ENCODE measurements at regions not wholly inside any gene's neighbourhood (a gene's known extent, or its start where the extent isn't known, plus 50 kb on each side); places are given as distances from the start of the nearest gene placed in this dataset.

DNA sequence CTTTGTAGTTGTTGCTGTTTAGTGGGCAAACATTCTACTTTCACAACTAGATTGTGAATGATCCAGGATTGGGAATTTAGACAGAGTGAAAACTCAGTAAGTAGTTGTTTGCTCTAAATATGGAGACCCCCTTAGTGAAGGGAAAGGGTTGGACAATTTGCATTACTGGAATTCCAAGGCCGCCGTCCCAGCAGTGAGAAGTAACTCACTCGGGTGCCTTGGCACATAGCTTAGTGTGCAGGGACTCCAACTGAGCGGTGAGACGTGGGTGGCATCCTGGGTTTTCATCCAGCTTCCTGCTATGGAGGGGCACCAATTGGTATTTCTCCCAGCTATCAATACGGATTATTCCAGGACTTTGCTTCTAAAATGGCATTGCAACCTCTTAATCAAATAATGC lies 69.7 kb upstream of the FCN1 start:
- DNase-seq (ENCODE audit: low read depth), result no peak

DNA sequence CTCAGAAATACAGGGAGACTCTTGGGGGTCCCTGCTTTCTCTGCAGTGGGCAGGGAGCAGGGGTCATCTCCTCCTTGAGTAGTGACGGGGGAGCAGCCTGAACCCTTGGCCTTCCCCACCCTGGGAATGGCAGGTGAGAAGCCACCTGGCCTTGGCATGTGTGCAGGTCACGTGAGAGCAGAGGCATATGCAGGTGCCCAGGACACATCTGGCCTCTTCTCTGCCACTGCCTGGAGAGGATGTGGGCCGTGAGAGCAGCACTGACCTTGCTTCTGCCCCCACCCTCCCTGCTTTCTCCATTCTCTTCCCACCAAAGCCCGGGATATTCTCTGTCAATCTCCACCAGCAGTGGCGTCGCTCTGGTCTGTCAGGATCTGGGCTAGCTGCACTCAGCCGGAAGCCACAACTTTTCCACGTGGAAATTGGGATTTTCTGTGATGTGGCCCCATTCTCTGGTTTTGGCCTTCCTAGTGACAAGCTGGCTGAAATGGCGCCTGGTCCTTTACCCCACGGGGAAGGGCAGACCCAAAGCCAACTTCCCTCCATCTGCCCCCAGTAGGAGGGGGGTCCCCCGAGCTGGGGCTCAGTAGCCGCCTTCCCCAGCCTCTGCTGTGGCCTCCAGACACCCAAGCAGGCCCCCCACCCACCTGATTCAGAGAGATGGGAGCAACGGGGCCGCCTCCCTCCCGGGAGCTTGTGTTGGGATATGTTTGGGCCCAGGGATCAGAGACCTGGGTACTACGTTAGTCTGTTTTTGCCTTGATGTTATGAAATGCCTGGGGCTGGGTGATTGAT lies 70.4 kb upstream of the FCN1 start:
- no peak for DNase-seq (ENCODE audit: low read depth)

DNA sequence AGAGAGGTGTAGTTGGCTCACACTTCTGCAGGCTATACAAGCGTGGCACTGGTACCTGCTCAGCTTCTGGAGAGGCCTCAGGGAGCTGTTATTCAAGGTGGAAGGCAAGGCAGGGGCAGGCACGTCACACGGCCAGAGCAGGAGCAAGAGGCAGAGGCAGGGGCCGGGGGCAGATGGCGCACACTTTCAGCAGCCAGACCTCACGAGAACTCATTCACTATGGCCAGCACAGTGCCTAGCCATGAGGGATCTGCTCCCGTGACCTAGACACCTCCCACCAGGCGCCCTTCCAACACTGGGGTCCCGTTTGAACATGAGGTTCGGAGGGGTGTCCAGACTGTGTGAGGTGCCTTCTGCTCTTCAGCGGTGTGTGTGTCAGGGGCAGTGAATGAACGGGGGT lies 71.0 kb upstream of the FCN1 start:
- DNase-seq (ENCODE audit: low read depth), result no peak

DNA sequence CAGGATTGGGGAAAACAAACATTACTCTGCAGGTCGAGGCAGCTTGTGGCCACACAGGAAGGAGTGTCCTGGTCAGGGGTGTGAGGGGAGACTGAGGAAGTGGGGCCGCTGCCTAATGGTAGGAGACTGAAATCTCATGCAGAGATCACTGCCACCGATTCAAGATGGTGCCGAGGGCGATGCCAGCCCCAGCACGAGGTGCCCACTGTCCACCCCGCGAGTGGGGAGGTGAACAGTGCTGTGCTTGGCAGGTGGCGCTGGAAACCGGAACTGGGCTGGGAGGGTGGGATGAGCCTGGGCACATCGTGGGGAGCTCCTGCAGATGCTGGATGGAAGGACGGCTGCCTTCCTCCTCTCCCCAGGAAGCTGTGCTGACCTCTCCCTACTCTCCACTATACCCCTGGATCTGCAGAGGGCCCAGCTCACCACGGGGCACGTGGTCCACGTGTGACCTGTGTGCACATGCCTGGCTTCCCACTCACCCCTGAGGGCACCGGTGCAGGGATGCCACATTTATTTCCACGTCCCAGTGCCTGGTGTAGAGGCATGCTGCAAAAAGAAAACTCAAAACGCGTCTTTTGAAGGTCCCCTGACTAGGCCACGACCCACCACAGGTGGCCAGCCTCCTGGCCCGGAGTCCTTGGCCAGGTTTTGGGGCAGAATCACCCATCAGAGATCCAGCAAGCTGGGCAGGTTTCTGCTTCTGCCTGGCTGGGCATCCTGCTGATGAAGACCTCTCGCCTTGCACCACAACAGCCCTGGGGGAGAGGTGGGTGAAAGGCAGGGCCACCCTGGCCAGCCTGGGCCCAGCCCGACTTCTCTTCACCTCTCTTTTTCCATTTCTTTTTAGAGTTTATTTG lies 71.7 kb upstream of the FCN1 start:
- no peak for DNase-seq (ENCODE audit: low read depth)

DNA sequence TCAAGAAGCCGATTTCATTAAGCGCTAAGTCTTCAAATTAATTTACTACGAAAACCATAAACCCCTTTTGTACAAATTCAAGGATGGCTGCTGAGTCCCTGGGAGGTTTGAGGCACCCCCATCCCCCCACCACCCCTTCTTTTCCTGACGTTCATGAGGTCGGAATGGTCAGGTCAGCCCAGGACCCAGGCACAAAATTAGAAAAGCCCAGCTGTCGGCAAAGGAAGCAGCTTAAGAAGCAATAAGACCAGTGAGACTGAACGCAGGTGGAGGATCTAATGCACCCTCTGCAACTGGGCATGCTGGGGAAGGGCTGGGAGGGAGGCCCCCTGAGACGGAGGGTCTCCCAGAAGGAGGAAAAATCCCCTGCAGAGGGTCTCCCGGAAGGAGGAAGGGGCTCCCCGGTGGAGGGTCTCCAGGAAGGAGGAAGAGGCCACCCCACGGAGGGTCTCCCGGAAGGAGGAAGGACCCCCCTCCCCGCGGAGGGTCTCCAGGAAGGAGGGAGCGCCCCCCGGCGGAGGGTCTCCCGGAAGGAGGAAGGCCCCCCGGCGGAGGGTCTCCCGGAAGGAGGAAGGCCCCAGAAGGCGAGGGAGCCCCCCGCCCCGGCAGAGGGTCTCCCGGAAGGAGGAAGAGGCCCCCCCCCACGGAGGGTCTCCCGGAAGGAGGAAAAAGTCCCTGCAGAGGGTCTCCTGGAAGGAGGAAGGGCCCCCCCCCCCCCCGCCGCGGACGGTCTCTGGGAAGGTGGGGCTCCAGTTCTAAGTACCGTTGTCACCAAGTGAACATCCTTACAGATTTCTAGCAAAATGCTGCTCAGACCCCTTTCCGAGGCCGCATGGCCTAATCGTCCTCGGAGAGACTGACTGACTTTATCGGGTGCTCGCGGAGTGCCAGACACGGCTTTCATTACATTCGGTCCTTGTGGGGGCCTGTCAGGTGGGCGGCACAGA lies 74.4 kb upstream of the FCN1 start:
- DNase-seq (ENCODE audit: low read depth), result no peak

DNA sequence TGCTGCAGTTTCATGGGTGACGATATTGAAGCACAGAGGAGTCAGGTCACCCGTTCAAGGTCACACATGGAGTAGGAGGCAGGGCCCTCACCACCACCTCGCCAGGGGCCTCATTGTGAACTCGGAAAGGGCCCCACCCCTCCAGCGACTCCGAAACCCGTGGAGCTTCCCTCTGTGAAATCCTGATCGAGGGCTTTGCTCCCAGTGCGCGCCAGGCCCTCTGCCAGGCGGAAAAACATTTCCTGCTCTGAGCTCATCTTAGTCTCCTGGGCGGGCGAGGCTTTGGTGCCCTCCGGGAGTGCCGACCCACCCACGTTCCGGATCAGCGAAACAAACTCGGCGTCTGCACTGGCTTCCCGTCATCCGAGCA lies 75.0 kb upstream of the FCN1 start:
- peak; percentile 78 for DNase-seq (ENCODE audit: low read depth)

DNA sequence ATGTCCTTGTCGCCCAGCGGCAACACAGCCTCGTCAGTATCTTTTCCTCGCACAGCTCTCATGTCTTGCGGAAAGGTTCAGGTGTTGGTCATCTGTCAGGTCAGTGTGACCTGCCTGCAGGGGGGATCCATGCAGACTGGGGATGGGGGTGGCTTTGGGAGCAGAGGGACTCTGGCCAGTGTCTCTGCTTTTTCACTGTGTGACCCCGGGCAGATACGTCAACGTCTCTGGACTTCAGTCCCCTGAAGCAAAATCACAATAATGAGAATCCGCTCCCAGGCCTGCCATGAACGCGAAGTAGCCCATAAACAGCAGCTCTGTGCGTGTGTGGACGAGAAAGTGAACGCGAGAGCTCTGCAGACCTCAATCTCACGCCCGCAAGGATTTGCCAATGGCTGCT lies 75.7 kb upstream of the FCN1 start:
- DNase-seq (ENCODE audit: low read depth), result no peak

DNA sequence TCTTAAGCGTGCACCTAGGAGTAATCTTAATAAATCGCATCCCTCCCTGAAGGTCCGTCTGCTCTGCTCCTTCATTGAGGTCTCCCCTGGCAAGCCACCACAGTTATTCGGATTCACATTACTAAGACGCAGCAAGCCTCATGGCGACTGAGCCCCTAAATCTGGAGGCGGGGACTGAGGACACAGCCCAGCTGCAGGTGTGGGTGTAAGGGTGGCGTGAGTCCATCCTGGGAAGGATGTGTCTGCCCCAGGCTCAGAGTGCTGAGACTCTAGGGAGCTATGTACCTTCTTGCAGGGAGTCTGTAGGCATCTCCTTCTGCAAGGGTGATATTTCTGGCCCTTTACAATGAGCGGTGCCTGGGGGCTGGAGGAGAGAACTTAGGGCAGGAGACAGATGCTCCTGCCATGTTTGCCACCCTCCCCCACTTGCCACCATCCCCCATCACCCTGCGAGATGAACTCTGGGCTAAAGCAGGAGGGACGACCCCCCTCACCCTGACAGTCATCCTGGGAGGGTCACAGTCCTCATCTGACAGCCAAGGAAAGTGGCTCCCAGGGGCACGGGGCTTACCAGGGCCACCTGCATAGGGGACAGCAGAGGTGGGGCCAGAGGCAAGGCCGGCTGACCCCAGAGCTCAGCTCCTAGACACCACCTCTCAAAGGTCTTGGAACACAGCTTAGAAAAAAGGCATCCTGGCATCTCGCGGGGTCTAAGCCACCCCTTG lies 76.4 kb upstream of the FCN1 start:
- DNase-seq (ENCODE audit: low read depth), result no peak

DNA sequence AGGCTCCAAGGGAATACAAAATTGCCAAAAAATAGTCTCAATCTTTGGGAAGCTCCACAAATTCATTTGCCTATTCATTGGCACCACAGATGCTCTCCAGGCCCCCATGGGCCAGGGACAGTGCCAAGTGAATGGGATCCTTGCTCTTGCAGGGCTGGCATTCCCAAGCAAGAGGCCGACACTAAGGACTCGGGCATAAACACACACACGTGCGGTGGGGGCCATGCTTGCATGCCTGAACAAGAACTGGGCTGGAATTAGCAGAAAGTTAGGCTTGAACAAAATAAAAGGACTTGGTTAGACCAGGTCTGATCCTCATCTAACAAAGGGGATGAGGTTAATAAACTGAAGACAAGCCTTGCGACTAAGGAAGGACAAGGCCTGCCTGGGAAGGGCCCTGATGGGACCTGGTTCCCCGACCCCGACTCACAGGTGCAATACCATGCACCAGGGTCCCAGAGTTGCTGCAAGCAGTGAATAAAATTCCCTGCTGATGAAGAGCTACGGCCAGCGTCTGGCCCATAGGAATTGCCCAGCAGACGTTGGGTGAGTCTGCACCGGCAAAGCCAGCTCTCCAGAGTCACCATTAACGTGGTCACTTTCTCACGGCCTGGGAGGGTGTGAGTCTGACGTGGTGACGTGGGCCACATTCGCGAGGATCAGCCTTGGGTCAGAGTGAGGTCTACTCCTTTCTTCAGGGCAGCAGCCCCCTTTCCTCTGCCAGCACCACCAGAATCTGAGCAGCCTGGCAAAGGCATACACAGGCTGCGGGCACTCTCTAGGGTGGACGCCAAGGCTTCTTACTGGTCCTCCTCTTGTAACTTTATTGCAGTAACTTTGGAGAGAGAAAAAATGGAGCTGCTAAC lies 77.4 kb upstream of the FCN1 start:
- no peak for DNase-seq (ENCODE audit: low read depth)

DNA sequence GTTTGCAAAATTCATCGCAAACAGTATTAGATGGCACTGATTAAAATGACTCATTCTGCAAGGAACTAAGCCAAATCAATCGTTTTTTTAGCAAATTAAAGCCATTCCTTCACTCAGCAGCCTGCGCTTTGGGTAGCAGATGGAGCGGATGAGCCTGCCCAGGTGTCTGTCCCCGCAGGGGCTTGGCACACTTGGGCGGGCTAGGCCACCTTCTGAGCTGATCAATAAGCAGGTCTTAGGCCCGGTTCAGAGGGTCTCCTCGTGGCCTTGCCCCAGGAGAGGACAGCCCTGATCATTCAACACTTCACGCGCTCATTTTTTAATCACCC lies 78.0 kb upstream of the FCN1 start:
- no peak for DNase-seq (ENCODE audit: low read depth)

DNA sequence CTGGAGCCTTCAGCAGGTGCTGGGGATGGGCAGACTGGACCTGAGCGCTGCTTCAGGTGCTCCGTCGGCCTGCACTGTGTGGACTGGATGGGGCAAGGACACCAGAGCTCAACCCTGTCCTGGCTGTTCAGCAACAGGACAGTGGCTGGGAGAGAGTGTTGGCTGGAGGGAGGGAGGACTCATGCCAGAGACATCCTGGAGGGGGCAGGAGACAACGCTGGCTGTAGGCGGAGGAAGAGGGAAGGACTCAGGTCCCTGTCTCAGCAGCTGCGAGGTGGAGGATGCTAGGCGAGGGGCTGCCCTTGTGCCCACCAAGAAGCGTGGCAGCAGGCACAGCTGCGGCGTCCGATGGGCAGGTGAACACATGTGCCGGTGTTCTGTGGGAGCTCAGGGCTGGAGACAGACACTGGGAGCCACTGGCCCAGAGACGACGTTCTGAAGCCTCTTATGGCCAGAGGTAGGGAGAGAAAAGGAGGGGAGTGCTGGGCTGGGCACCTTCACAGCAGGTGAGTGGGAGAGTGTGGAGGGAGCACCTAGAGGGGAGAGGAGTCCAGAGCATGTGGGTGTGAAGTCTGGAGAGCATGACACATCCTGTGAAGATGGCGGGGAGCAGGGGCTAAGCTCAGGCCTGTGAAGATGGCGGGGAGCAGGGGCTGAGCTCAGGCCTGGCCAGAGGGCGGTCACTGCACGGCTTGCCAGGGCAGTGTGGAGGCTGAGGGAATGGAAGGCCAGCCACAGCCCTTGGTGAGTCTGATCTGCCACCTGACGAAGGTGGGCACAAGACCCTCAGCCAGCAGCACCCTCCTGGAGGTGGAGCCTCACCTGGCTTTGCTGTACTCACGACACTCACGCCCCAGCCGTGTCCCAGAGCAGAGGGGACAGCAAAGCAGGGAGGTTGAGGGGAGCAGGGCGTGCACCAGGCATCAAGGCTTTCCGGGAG lies 79.1 kb upstream of the FCN1 start:
- no peak for DNase-seq (ENCODE audit: low read depth)

DNA sequence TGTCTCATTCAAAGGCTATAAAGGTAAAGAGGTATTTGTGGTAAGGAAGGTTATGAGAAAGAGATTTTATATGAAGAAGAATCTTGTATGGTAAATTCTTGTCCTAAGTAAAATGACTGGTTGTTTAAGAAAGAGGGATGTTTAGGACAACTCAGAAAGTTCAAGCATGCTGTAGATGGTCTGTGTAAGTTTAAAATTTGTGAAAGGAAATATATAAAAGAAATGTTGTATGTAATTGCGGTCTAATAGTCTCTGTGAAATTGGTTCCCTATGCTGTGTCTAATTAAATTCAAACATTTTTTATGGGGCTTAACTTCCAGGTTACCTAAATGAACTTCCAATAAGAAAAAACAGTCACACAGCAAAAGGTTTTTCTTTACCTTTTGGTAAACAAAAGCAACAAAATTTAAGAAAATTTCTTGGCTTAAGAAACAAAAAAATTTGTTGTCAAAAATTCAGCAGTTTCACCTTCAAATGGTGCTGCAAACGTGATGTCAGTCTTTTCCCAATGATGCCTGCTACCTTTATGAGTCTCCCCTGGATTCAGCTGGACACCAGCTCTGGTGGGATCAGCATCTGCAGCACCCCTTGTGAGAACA lies 83.0 kb upstream of the FCN1 start:
- DNase-seq (ENCODE audit: low read depth), result no peak

DNA sequence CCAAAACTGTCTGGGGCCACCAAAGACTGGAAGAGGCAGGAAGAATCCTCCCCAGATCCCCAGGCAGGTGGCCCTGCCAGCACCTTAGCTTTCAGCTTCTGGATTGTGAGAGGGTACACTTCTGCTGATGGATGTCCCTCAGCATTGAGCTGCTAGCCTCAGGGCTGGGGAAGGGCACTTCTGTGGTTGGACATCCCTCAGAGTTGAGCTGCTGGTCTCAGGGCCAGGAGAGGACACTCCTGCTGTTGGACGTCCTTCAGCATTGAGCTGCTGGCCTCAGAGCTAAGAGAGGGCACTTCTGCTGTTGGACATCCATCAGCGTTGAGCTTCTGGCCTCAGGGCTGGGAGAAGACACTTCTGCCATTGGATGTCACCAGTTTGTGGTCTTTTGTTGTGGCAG lies 83.8 kb upstream of the FCN1 start:
- no peak for DNase-seq (ENCODE audit: low read depth)

DNA sequence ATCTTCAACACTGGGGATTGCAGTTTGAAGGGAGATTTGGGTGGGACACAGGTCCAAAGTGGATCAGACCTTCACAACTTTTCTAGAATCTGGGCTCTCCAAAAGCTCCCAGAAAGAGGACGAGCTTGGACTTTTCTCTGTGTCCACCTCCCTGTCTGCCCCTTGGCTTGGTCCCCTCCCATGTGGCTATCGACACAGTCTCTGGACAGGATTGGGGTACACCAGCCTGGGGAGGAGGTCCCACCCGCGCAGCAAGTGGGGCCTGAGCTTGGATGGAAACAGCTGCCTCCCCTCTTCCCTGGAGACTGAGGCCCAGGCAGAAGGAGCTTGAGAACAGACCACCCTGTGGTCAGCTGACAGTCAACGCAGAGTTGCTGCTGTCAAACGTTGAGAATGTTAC lies 84.6 kb upstream of the FCN1 start:
- no peak for DNase-seq (ENCODE audit: low read depth)

DNA sequence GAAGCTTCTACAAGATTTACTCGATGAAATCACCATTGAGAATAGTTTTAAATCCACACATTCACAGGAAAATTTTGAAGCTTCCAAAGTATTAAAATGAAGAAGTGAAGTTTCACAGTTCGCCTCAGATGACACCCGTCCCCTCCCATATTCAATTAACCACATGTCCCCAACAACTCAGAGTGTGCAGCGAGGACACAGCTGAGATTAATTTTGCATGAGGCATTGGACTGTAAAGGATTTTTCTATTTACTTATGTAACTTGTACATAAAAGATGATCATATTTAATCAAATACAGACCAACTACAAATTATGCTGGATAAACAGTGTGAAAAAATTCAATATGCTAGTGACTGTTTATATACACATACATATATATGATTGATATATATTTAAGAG lies 84.7 kb upstream of the OLFM1 start:
- no peak for DNase-seq (ENCODE audit: low read depth)

DNA sequence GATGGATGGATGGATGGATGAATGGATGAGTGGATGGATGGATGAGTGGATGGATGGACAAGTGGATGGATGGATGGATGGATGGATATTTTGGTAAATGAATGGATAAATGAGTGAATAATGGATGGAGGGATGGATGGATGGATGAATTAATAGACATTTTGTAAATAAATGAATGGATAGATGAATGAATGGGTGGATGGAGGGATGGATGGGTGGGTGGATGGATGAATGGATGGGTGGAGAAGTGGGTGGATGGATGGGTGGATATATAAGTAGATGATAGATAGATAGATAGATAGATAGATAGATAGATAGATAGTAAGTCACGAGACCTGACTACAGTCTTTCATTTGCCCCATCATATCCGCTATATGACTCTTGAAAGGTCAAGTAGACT lies 82.7 kb upstream of the OLFM1 start:
- no peak for DNase-seq (ENCODE audit: low read depth)

DNA sequence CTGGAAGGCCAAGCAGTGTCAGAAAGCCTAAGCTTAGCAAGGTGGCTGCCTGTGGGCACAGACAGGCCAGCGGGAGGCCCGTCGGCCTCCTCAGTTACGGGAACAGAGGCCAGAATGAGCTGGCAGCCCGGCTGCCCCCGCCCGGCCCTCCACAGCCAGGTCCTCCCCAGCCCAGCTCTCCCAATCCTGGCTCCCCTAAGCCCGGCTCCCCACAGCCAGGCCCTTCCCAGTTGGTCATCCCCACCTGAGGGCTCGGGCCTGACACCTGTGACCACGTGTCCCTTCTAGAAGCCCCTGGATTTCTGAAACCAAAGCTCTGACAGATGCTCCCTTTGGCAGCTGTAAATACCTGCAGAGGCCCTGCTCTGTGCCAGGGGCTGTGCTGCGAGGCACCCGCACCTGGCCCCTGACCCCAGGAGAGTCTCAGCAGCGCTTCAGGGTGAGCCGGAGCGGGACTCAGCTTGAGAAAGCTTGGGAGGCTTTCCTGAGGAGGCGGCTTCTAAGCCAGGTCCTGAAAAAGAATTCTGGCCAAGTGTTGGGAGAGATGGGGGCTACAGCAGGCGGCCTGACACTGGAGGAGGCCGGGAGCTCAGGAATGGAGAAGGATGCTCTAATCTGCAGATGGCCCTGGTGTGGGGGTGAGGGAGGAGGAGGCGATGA lies 80.4 kb upstream of the OLFM1 start:
- no peak for DNase-seq (ENCODE audit: low read depth)

DNA sequence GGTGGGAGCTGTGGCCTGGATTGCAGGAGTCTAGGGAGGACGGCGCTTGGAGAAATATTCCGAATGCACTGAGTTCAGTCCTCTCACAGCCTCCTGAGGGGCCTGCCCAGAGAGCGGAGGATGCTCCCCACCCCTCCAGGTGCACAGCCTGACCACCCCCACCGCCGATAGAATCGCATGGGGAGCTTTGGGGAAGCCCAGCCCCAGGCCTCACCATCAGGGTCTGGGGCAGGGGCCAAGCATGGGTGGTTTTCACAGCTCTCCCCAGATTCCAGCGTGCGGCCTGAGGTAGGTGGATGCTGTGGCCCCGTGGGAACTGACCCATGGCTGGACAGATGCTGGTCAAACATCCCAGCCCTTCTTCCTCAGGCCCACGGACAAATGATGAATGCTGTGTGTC lies 79.9 kb upstream of the OLFM1 start:
- DNase-seq (ENCODE audit: low read depth), result no peak

DNA sequence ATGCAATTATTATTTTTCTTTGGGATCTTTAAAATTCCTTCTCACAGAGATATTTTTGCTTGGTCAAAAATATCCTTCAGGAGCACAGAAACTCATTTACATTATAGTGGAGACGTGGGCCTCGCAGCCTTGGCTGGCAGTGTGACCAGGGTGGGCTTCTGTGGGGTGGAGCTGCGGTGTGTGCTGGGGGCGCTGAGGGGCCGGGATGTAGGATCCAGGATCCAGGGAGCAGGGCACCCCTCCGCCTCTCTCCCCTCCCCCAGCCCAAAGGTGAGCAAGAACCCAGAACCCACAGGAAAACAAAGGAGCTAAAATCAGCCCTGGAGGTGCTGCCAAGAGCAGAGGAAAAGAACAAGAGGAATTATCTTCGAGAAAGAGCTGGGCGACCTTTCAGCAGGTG lies 79.1 kb upstream of the OLFM1 start:
- no peak for DNase-seq (ENCODE audit: low read depth)
